NOMO-1 (cell line): ENCODE measurements at regions not wholly inside any gene's neighbourhood (a gene's known extent, or its start where the extent isn't known, plus 50 kb on each side); places are given as distances from the start of the nearest gene placed in this dataset.
"Not testable (repeated sequence)": the region's sequence is repeated elsewhere in the genome, so short reads cannot be mapped to it uniquely, and the experiment has no call there.

ENCODE experiments used
- DNase-seq, 2 experiments: peaks; one replicate each; lab custom pipeline; 2025; ENCODE audit not compliant: unreplicated experiment in 2 of 2; lab: John Stamatoyannopoulos, UW

DNA sequence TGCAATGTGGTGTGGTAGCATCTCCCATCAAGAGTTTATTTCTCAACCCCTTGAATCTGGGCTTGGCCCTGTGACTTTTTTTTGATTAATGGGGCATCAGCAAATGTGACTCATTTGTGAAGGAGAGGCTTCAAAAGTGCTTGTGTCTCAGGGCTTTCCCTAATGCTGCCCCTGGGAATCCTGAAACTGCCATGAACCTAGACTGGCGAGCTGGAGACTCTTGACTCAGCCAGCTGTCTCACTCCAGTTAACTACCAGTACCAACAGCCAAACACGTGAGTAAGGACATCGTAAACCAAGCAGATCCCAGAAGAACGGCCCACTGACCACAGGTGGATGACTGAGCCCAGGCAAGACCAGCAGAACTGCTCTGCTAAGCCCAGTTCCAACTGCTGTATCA lies 72.8 kb upstream of the ADTRP start:
- no peak for DNase-seq

- no peak for DNase-seq
Measured at GRCh38 chr6:11848852-11849731, 70.5 kb upstream of the ADTRP start.

DNA sequence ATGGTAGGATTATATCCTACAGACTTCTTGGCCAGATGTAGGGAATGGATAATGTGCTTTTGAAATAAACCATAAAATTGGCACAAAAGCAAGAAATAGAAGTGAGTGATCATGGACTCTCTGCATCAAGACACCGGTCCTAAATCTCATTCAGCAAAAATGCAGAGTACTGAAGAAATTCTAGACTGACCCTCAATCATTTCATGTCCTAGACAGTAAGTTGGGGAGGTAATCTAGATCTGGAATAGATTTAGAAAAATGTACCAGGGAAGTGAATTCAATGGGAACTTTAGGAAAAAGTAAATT lies 69.7 kb upstream of the ADTRP start:
- no peak for DNase-seq

DNA sequence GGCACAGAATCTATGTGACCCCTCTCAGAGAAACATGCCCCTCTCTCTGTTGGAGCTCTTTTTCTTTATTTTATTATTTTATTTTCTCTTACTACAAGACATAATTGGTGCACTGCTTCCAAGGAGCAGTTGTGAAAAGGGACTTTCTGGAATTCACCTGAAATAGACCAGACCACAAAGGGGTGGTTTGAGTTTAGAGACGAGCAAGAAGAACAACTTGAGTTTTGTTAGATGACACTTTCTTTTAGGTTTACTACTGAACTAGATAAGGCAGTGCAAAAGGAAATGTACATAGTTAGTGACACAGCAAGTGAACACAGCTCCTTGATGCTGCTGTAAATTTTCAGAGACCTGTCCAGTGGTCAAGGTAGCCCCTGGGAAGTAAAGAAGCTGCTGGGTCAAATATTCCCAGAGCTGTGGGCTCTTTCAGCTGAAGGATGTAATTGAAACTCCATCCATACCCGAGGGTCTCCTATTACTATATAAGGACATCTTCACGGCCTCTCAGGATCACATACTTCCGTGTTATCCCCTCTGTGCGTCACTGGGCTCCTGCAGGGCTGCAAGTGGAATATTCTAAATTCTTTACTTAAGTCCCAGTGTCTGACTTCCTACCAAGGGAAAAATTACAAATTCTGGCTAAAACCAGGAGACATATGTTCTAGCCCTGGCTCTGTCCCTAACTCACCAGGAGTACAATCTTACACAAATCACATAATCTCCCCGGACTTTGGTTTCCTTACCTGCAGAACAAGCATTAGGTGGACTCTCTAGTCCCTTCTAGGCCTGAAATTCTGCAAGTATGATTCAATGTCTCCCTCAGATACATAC lies 69.1 kb upstream of the ADTRP start:
- DNase-seq = no peak

DNA sequence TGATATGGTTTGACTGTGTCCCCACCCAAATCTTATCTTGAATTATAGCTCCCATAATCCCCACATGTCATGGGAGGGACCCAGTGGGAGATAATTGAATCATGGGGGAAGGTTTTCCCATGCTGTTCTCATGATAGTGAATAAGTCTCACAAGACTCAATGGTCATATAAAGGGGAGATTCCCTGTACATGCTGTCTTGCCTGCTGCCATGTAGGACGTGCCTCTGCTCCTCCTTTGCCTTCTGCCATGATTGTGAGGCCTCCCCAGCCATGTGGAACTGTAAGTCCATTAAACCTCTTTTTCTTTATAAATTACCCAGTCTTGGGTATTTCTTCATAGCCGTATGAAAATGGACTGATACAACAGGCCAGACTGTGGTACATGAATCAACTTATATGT lies 68.5 kb upstream of the ADTRP start:
- DNase-seq = not testable (repeated sequence)

DNA sequence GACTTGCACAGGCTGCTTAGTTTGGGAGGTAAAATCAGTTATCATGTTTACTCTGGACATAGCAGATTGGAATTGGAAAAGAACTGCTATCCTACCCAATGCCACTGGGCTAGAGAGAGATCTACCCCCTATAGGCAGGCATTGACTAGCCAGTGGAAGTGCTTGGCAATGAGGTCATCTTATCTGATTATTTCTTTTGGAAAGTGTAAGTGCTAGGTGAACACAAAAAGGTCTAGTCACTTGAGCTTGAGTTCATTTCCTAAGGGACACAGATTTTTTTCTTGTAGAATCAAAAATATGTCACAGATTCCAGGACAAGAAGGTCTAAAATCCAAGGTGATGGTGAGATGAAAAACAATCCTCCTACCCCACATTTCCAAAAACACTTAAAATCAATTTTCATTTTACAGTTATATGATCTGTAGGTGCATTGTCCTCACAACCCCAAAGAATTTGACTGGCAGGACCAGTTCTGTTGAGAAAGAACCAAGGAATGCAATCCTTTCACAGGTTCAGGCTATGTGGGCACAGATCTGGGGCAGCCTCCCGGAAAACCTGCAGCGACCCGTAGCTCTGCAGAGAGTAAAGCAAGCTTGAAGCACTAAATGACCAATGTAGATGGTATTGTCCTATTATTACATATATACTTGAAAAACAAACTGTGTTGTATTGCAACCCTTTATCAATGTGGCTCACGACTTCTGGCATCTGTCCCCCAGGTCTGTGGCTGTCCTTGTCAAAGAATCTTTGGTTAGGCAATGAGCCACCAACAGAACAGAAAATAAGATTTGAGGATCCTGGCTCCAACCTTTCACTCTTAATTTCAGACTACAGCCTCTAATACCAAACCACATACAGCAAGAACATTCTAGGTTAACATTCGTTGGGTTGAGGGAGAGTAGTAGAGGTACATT lies 67.3 kb upstream of the ADTRP start:
- DNase-seq = no peak

GRCh38 chr6:11842795-11843194 lies 64.2 kb upstream of the ADTRP start:
- DNase-seq = not testable (repeated sequence)

DNA sequence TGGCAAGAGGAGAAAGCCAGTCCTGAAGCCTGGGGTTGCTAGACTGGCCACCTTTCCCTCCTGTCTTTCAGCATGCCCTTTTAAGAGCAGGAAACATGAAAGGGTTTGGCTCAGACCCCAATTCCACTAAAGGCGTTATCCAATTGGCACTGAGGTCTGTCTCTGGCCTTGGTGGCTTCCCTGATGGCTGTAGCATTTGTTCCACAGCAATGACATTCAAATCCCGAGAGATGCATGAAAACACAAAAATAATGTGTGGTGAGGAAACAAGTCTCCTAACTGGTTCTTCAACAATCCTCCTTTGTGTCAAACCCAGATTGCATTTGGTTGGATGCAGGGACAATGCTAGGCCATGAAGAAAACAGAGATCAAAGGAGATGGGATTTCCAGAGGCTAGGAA lies 56.5 kb upstream of the ADTRP start:
- DNase-seq = no peak

GRCh38 chr6:11833626-11834592 lies 55.3 kb upstream of the ADTRP start:
- no peak for DNase-seq

DNA sequence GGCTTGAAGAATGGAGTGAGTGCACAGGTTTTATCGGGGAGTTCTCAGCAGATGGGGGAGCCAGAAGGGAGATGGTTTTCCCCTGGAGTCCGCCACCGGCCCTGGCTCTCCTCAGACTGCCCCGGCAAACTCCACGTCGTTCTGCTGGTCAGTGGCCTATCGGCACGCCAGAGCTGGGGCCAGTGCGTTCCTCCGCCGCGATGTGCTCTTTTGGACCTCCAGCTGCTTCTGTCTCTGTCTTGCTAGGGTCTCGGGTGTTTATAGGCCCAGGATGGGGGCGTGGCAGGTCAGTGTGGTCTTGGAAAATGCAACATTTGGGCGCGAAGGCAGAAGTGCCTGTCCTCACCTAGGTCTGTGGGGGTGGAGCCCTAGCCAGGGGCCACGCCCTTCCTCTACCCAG lies 53.0 kb upstream of the ADTRP start:
- DNase-seq = no peak

DNA sequence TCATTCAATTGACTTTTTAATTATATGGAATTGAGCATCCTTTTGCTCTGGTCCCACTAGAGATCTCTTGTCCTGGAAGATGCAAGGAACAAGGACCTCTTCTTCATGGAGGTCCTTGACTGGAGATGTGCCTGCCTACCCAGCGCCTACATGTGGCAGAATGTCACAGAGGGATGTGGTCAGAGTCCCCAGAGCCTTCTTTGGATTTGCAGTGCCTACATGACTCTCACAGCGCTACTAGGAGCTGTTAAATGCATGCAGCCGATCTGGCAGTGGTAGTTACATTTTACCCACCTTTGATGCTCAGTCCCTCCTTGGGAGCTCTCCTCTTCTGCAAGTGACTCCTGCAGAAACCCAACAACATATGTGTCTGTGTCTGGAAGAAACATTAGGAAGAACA lies 51.9 kb upstream of the ADTRP start:
- no peak for DNase-seq

DNA sequence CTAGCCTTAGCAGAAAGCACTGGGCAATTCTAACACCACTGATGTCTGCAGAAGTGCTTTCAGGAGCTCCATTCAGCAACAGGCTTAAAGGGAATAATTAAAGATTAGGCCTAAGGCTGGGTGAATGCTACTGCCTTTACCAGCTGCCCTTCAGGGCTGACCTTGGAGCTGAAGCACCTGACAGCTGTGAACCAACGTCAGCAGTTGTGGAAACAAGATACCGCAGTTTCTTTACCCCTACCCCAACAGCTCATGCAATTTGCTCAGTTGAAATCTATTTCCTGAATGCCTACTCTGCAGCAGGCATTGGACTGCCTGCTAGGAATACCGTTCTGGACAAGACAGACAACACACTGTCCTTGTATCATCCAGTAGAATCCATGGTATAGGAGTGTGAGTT lies 51.5 kb upstream of the ADTRP start:
- no peak for DNase-seq

DNA sequence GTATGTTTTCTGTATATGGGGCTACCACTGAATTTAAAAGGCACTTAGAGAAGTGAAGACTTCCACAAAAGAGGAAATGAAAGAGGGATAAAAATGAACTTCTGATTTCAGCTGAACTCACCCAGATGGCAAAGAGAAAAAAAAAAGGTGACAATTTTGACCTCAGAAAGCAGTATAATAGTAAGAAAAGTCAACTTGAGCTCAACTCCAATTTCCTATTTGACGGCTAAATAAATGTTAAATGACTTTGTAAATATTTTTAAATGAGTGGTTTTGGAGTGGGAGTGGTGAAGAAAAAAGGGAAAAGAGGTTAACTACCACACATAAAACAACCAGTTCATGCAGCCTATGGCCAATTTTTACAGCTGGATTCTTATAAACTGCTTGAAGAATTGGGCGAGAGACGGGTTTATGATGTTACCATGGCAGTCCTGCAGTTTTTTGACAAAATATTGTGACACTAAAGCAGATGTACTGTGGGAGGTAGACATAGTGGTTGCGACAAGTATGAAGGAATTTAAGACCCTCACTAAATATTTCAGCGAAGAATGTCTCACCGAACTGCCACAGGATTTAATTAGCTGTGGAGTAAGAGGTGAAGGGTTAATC lies 49.8 kb upstream of the ADTRP start:
- peak; percentile 59 to 79 for DNase-seq
